SK-N-SH (cell line): ENCODE measurements at regions not wholly inside any gene's neighbourhood (a gene's known extent, or its start where the extent isn't known, plus 50 kb on each side); places are given as distances from the start of the nearest gene placed in this dataset.

ENCODE experiments used
- CTCF ChIA-PET: fragments of 300-600, 350-600 bp; formaldehyde crosslinking; extraction: SDS; loops from one replicate; lab custom pipeline; 2021; lab: Yijun Ruan, JAX
- POLR2A ChIA-PET: fragments of 350-600 bp; sonication (Branson Sonifier 250); formaldehyde crosslinking; extraction: SDS; loops from one replicate; lab custom pipeline; 2020; ENCODE audit warnings: antibody characterized with exemption, inconsistent platforms; lab: Yijun Ruan, JAX
- DNase-seq: peaks from one replicate; pipeline ENCODE4 v3.0.0; 2012
- H2AFZ ChIP-seq: fragments of 200-600 bp; sonication (generic); 2 replicates; pipeline ENCODE4 v1.8.1; 2016; ENCODE audit warnings: antibody characterized with exemption, mild to moderate bottlenecking, low read depth
- H3F3A ChIP-seq: fragments of 200-600 bp; sonication (generic); replicated peaks from 2 replicates; pipeline ENCODE3; 2016; ENCODE audit warnings: antibody characterized with exemption, mild to moderate bottlenecking; ENCODE audit not compliant: insufficient read depth
- H3K27ac ChIP-seq, 2 experiments: fragments of 200-500 bp in 1 of 2; fragments of 200-600 bp in 1 of 2; sonication (Bioruptor generic) in 1 of 2; sonication (generic), shearing (Covaris generic) in 1 of 2; 2 replicates each; pipeline versions ENCODE4 v1.5.1 to v1.6.1; 2014 to 2016; ENCODE audit warnings: low read depth in 2 of 2, inconsistent platforms in 1 of 2, low read length in 1 of 2, mild to moderate bottlenecking in 1 of 2, mixed read lengths in 1 of 2
- H3K27me3 ChIP-seq: fragments of 200-600 bp; sonication (generic), shearing (Covaris generic); 2 replicates; pipeline ENCODE4 v1.6.1; 2016; ENCODE audit warnings: mixed run types; ENCODE audit not compliant: insufficient read depth
- H3K36me3 ChIP-seq, 2 experiments: fragments of 200-500 bp in 1 of 2; fragments of 200-600 bp in 1 of 2; sonication (Bioruptor generic) in 1 of 2; sonication (generic) in 1 of 2; replicated peaks in 1 of 2; 2 replicates each; pipeline versions ENCODE3 to v1.5.1; 2014 to 2016; ENCODE audit warnings: low read length in 1 of 2, mild to moderate bottlenecking in 1 of 2; ENCODE audit not compliant: insufficient read depth in 2 of 2, control insufficient read depth in 1 of 2
- H3K4me1 ChIP-seq, 2 experiments: fragments of 200-500 bp in 1 of 2; fragments of 200-600 bp in 1 of 2; sonication (Bioruptor generic) in 1 of 2; sonication (generic), shearing (Covaris generic) in 1 of 2; 2 replicates each; pipeline versions ENCODE4 v1.5.1 to v1.6.1; 2014 to 2016; ENCODE audit warnings: low read depth in 1 of 2, low read length in 1 of 2, mixed run types in 1 of 2; ENCODE audit not compliant: insufficient read depth in 2 of 2, control insufficient read depth in 1 of 2
- H3K4me2 ChIP-seq: fragments of 200-600 bp; sonication (generic), shearing (Covaris generic); 2 replicates; pipeline ENCODE4 v1.6.1; 2017; ENCODE audit warnings: mixed run types
- H3K4me3 ChIP-seq, 2 experiments: fragments of 200-500 bp in 1 of 2; fragments of 200-600 bp in 1 of 2; sonication (Bioruptor generic) in 1 of 2; sonication (generic), shearing (Covaris generic) in 1 of 2; 2 replicates each; pipeline versions ENCODE4 v1.5.1 to v1.8.1; 2014 to 2016; ENCODE audit warnings: low read depth in 2 of 2, inconsistent platforms in 1 of 2, low read length in 1 of 2, mild to moderate bottlenecking in 1 of 2, mixed read lengths in 1 of 2, moderate library complexity in 1 of 2
- H3K79me2 ChIP-seq: fragments of 200-600 bp; sonication (generic); 2 replicates; pipeline ENCODE4 v1.8.1; 2017; ENCODE audit warnings: mild to moderate bottlenecking; ENCODE audit not compliant: insufficient read depth
- H3K9ac ChIP-seq: fragments of 200-600 bp; sonication (generic); 2 replicates; pipeline ENCODE4 v1.6.1; 2017; ENCODE audit warnings: mixed run types
- H3K9me2 ChIP-seq: fragments of 200-600 bp; sonication (generic); 2 replicates; pipeline ENCODE4 v1.6.1; 2017; ENCODE audit warnings: mixed run types
- H3K9me3 ChIP-seq: fragments of 200-600 bp; sonication (generic); 2 replicates; pipeline ENCODE4 v1.6.1; 2017; ENCODE audit warnings: mixed run types, mild to moderate bottlenecking, moderate library complexity
- H4K20me1 ChIP-seq: fragments of 200-600 bp; sonication (generic); 2 replicates; pipeline ENCODE4 v1.6.1; 2017; ENCODE audit warnings: mild to moderate bottlenecking, mixed run types; ENCODE audit not compliant: insufficient read depth
- FOSL2 ChIP-seq: IDR thresholded peaks from 2 replicates; pipeline ENCODE4 v1.4.0; 2012; ENCODE audit warnings: low read depth, mild to moderate bottlenecking, moderate library complexity, borderline replicate concordance
- FOXM1 ChIP-seq: IDR thresholded peaks from 2 replicates; pipeline ENCODE4 v1.4.0; 2012; ENCODE audit warnings: low read depth, mild to moderate bottlenecking
- GATA2 ChIP-seq: sonication (generic); formaldehyde crosslinking; IDR thresholded peaks from 2 replicates; pipeline ENCODE4 v1.5.0; 2020; ENCODE audit warnings: mild to moderate bottlenecking, missing genetic modification reagents
- NFIC ChIP-seq: IDR thresholded peaks from 2 replicates; pipeline ENCODE4 v1.4.0; 2012; ENCODE audit warnings: borderline replicate concordance
- POLR2AphosphoS5 ChIP-seq: IDR thresholded peaks from 2 replicates; pipeline ENCODE4 v1.6.1; 2012; ENCODE audit warnings: low read depth, low read length
- RFX5 ChIP-seq: IDR thresholded peaks from 2 replicates; pipeline ENCODE4 v1.6.1; 2012; ENCODE audit warnings: mild to moderate bottlenecking, improper control_type of control experiment, low read length
- SIN3A ChIP-seq: IDR thresholded peaks from 2 replicates; pipeline ENCODE4 v1.6.1; 2012; ENCODE audit warnings: low read depth, mild to moderate bottlenecking, low read length, moderate library complexity, borderline replicate concordance
- SMC3 ChIP-seq: IDR thresholded peaks from 2 replicates; pipeline ENCODE4 v1.6.1; 2012; ENCODE audit warnings: low read depth, low read length, improper control_type of control experiment
- WGBS: methylation state at CpG from one replicate; pipeline ENCODE4 v1.1.6; 2017; ENCODE audit warnings: low lambda C conversion rate; 5-methylcytosine and 5-hydroxymethylcytosine counted together
- TF ChIP-seq, protein P1 (sequence below): IDR thresholded peaks from 2 replicates; pipeline ENCODE4 v1.6.1; 2012; ENCODE audit warnings: mild to moderate bottlenecking, low read depth, low read length, moderate library complexity
- TF ChIP-seq, protein P2 (sequence below): IDR thresholded peaks from 2 replicates; pipeline ENCODE4 v1.4.0; 2012; ENCODE audit warnings: low read depth
- TF ChIP-seq, protein P3 (sequence below): fragments of 150-350 bp; IDR thresholded peaks from 2 replicates; pipeline ENCODE4 v1.6.1; 2017; ENCODE audit warnings: antibody characterized with exemption, low read length, low read depth, borderline replicate concordance

DNA sequence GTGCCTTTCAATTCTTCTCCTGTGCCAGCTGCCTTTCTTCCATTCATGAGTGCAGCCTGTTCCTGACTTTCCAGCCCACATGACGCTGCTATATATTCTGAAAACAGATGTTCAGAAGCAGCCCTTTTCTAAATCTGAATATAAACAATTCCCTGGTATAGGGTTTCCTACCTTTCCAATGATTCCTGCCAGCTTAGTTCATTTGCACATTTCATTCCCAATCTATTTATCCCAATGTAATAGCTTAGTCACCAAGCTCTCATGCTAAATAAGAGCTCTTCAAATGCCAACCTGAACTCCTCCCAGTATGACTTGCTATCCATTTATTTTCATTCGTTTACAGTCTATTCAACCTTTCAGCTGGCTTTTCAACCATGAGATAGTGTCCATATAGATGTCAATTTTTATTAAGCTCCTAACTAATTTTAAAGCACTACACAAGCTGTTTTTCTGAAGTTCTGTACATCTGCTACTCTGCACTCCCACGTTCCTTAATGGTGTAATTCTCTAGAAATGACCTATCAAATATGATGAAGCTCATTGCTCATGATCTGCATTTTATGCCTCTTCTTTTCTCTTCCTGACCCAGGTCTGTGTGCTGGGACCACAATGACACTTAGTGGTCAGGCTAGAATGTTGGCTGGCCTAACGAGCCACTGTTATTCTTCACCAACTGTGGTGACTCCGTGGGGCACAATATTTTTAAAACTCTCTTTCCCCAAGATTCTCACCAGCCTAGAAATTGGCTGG, 605.0 kb upstream of the TBL1XR1 start (continued):
- no peak for TF ChIP-seq SIN3A
- TF ChIP-seq FOSL2, result peak; percentile 54
- no peak for TF ChIP-seq POLR2AphosphoS5
- no peak for TF ChIP-seq FOXM1
- TF ChIP-seq, protein P1, sequence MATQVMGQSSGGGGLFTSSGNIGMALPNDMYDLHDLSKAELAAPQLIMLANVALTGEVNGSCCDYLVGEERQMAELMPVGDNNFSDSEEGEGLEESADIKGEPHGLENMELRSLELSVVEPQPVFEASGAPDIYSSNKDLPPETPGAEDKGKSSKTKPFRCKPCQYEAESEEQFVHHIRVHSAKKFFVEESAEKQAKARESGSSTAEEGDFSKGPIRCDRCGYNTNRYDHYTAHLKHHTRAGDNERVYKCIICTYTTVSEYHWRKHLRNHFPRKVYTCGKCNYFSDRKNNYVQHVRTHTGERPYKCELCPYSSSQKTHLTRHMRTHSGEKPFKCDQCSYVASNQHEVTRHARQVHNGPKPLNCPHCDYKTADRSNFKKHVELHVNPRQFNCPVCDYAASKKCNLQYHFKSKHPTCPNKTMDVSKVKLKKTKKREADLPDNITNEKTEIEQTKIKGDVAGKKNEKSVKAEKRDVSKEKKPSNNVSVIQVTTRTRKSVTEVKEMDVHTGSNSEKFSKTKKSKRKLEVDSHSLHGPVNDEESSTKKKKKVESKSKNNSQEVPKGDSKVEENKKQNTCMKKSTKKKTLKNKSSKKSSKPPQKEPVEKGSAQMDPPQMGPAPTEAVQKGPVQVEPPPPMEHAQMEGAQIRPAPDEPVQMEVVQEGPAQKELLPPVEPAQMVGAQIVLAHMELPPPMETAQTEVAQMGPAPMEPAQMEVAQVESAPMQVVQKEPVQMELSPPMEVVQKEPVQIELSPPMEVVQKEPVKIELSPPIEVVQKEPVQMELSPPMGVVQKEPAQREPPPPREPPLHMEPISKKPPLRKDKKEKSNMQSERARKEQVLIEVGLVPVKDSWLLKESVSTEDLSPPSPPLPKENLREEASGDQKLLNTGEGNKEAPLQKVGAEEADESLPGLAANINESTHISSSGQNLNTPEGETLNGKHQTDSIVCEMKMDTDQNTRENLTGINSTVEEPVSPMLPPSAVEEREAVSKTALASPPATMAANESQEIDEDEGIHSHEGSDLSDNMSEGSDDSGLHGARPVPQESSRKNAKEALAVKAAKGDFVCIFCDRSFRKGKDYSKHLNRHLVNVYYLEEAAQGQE, result no peak
- TF ChIP-seq, protein P2, sequence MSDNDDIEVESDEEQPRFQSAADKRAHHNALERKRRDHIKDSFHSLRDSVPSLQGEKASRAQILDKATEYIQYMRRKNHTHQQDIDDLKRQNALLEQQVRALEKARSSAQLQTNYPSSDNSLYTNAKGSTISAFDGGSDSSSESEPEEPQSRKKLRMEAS, result no peak
- TF ChIP-seq, all 33 proteins: peak for 9

DNA sequence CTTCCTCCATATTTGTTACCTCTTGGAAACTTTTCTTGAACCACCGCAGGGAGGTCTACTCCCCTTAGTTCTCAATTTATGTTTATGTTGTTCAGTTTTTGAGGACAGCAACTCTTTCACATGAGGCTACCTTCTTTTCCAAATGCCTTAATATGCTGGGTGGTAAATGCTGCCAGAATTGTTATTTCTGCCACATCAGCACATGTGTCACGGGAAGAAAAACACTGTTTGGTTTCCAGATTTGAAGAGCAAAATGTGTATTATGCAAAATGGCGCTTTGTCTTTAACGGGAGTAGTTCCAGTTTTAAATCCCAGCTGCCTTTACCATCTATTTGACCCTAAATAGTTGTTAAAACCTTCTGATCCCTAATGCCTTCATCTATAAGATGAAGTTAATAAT, 606.2 kb upstream of the TBL1XR1 start:
- no peak overlapping the region for H2AFZ ChIP-seq
- 98% methylated on average over 4 of the region's 4 CpGs for WGBS
- POLR2A ChIA-PET, result no interaction called here
- no peaks in the 10 kb centered on the region for H4K20me1 ChIP-seq
- H3K79me2 ChIP-seq, result no peaks in the 10 kb centered on the region
- no peak overlapping the region for H3K4me2 ChIP-seq
- TF ChIP-seq, protein P3, sequence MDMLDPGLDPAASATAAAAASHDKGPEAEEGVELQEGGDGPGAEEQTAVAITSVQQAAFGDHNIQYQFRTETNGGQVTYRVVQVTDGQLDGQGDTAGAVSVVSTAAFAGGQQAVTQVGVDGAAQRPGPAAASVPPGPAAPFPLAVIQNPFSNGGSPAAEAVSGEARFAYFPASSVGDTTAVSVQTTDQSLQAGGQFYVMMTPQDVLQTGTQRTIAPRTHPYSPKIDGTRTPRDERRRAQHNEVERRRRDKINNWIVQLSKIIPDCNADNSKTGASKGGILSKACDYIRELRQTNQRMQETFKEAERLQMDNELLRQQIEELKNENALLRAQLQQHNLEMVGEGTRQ, result no peak
- TF ChIP-seq SMC3, result no peak
- TF ChIP-seq NFIC, result no peak
- TF ChIP-seq, all 33 proteins: peak for 0
- H3K27me3 ChIP-seq, result no peaks in the 10 kb centered on the region
- CTCF ChIA-PET, result no interaction called here
- no peak for DNase-seq
- H3K4me1 ChIP-seq, result no peaks in the 10 kb centered on the region; a peak in 2 of 4 replicates
- H3K36me3 ChIP-seq, result no peaks in the 10 kb centered on the region
- peaks cover 16% of the 10 kb centered on the region for H3F3A ChIP-seq
- H3K9me3 ChIP-seq, result no peaks in the 10 kb centered on the region
- H3K27ac ChIP-seq, result no peak overlapping the region
- H3K9ac ChIP-seq, result no peak overlapping the region
- no peak overlapping the region for H3K4me3 ChIP-seq
- no peaks in the 10 kb centered on the region for H3K9me2 ChIP-seq

DNA sequence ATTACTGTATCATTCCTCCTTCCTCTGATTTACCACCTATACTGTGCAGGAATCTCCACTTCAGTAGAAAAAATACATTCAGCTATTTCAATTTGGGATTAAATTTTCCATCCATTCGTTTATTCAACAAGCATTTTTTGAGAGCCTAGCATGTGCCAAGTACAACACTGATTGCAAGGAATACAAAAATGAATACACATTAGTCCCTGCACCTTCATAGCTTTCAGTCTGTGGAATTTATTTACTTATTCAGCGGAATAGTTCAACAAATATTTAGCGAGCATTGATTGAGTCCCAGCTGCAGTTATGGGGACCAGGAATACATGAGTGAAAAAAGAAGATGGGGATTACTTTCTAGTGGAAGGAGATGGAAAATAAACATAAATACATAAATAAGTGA, 606.8 kb upstream of the TBL1XR1 start:
- ChIA-PET POLR2A (no interaction called here), CTCF (no interaction called here)
- H4K20me1 ChIP-seq, result no peaks in the 10 kb centered on the region
- no peaks in the 10 kb centered on the region for H3K9me2 ChIP-seq
- H3K27me3 ChIP-seq, result no peaks in the 10 kb centered on the region
- no peak overlapping the region for H3K4me2 ChIP-seq
- H3K79me2 ChIP-seq, result no peaks in the 10 kb centered on the region
- no peak overlapping the region for H3K27ac ChIP-seq
- WGBS, result 82% methylated on average over 3 of the region's 3 CpGs
- H3K9me3 ChIP-seq, result no peaks in the 10 kb centered on the region
- peaks cover 16% of the 10 kb centered on the region for H3F3A ChIP-seq
- H2AFZ ChIP-seq, result no peak overlapping the region
- no peak overlapping the region for H3K9ac ChIP-seq
- H3K4me1 ChIP-seq, result no peaks in the 10 kb centered on the region; a peak in 1 of 4 replicates
- DNase-seq, result no peak
- no peak overlapping the region for H3K4me3 ChIP-seq
- no peaks in the 10 kb centered on the region for H3K36me3 ChIP-seq
- TF ChIP-seq RFX5 (no peak), GATA2 (CRISPR knock-in tag) (no peak)
